Suprapubic skin (tissue), 4 donors: ENCODE measurements at regions not wholly inside any gene's neighbourhood (a gene's known extent, or its start where the extent isn't known, plus 50 kb on each side); places are given as distances from the start of the nearest gene placed in this dataset.

Source experiments
- DNase-seq, 2 donors: peaks; one replicate each; pipeline ENCODE4 v3.0.0-alpha.2; 2019; ENCODE audit warnings: low spot score in 2 of 2
- H3K27ac ChIP-seq: fragments of 200-600 bp; sonication (generic); one replicate; pipeline ENCODE4 v1.5.1; 2019
- H3K27me3 ChIP-seq: fragments of 200-600 bp; sonication (generic); one replicate; pipeline ENCODE4 v1.5.1; 2019
- H3K36me3 ChIP-seq: fragments of 200-600 bp; sonication (generic); one replicate; pipeline ENCODE4 v1.5.1; 2019
- H3K4me1 ChIP-seq: fragments of 200-600 bp; sonication (generic); one replicate; pipeline ENCODE4 v1.5.1; 2019
- H3K4me3 ChIP-seq: fragments of 200-600 bp; sonication (generic); one replicate; pipeline ENCODE4 v1.5.1; 2019; ENCODE audit warnings: mild to moderate bottlenecking
- H3K9me3 ChIP-seq: fragments of 200-600 bp; sonication (generic); one replicate; pipeline ENCODE4 v1.5.1; 2019
- CTCF ChIP-seq, 2 donors: fragments of 200-600 bp in 1 of 2; fragments of 450-650 bp in 1 of 2; sonication (generic) in 1 of 2; IDR thresholded peaks; one replicate each; pipeline ENCODE4 v1.5.1; 2016 to 2019; ENCODE audit warnings: antibody characterized with exemption in 2 of 2, mild to moderate bottlenecking in 1 of 2, moderate library complexity in 1 of 2
- EP300 ChIP-seq: sonication (generic); formaldehyde crosslinking; IDR thresholded peaks from one replicate; pipeline ENCODE4 v1.6.1; 2017; ENCODE audit warnings: antibody characterized with exemption
- POLR2A ChIP-seq, 2 donors: fragments of 450-650 bp; IDR thresholded peaks; one replicate each; pipeline ENCODE4 v1.6.1; 2017; ENCODE audit warnings: antibody characterized with exemption in 2 of 2, mild to moderate bottlenecking in 2 of 2, moderate library complexity in 2 of 2
- POLR2AphosphoS5 ChIP-seq, 3 donors: sonication (generic); formaldehyde crosslinking; IDR thresholded peaks; one replicate each; pipeline ENCODE4 v1.6.1; 2017; ENCODE audit warnings: antibody characterized with exemption in 3 of 3
- WGBS: methylation state at CpG from one replicate; pipeline ENCODE4 v1.1.5; 2018; 5-methylcytosine and 5-hydroxymethylcytosine counted together

- Histone ChIP-seq H3K4me1 (peaks cover 7% of the 10 kb centered on the region), H3K27ac (no peak overlapping the region), H3K27me3 (no peaks in the 10 kb centered on the region), H3K36me3 (no peaks in the 10 kb centered on the region), H3K4me3 (no peak overlapping the region), H3K9me3 (no peaks in the 10 kb centered on the region)
- WGBS = 73% methylated on average over 2 of the region's 2 CpGs
- DNase-seq = no peak
- no peak for TF ChIP-seq CTCF (IDR thresholded peaks at IDR 0.05)
- TF ChIP-seq EP300 = no peak
- no peak for TF ChIP-seq POLR2A (IDR thresholded peaks at IDR 0.05)
- no peak for TF ChIP-seq POLR2AphosphoS5 (IDR thresholded peaks at IDR 0.05)
Observed at GRCh38 chr4:41400296-41400695, 137.7 kb upstream of the LIMCH1 start.

- Histone ChIP-seq H3K27ac (no peak overlapping the region), H3K27me3 (no peaks in the 10 kb centered on the region), H3K4me1 (peaks cover 6% of the 10 kb centered on the region), H3K9me3 (no peaks in the 10 kb centered on the region), H3K36me3 (no peaks in the 10 kb centered on the region), H3K4me3 (no peak overlapping the region)
- no peak for DNase-seq
- 88% methylated on average over 4 of the region's 4 CpGs for WGBS
- TF ChIP-seq CTCF (IDR thresholded peaks at IDR 0.05) (no peak), POLR2A (IDR thresholded peaks at IDR 0.05) (no peak), POLR2AphosphoS5 (IDR thresholded peaks at IDR 0.05) (no peak), EP300 (no peak)
Observed at GRCh38 chr4:41405464-41406112, 132.4 kb upstream of the LIMCH1 start.

- 89% methylated on average over 1 of the region's 1 CpG for WGBS
- Histone ChIP-seq H3K4me3 (no peak overlapping the region), H3K9me3 (no peaks in the 10 kb centered on the region), H3K27me3 (no peaks in the 10 kb centered on the region), H3K36me3 (no peaks in the 10 kb centered on the region), H3K4me1 (peaks cover 6% of the 10 kb centered on the region), H3K27ac (no peak overlapping the region)
- DNase-seq = no peak
- TF ChIP-seq CTCF (IDR thresholded peaks at IDR 0.05) (no peak), EP300 (no peak), POLR2A (IDR thresholded peaks at IDR 0.05) (no peak), POLR2AphosphoS5 (IDR thresholded peaks at IDR 0.05) (no peak)
Observed at GRCh38 chr4:41406113-41406516, 131.8 kb upstream of the LIMCH1 start.

GRCh38 chr4:41408150-41408549 lies 129.8 kb upstream of the LIMCH1 start:
- TF ChIP-seq POLR2AphosphoS5 (IDR thresholded peaks at IDR 0.05) (no peak), EP300 (no peak), CTCF (IDR thresholded peaks at IDR 0.05) (no peak), POLR2A (IDR thresholded peaks at IDR 0.05) (no peak)
- 38% methylated on average over 1 of the region's 1 CpG for WGBS
- Histone ChIP-seq H3K4me3 (no peak overlapping the region), H3K27me3 (no peaks in the 10 kb centered on the region), H3K27ac (no peak overlapping the region), H3K4me1 (peaks cover 6% of the 10 kb centered on the region), H3K9me3 (no peaks in the 10 kb centered on the region), H3K36me3 (no peaks in the 10 kb centered on the region)
- DNase-seq = no peak

- no peak for TF ChIP-seq EP300
- H3K9me3 ChIP-seq = no peaks in the 10 kb centered on the region
- DNase-seq = no peak
Observed at GRCh38 chr4:41408859-41409593, 128.9 kb upstream of the LIMCH1 start.

More at GRCh38 chr4:41408859-41409593, 128.9 kb upstream of the LIMCH1 start:
- H3K27ac ChIP-seq = no peak overlapping the region
- WGBS = 63% methylated on average over 4 of the region's 4 CpGs
- no peak overlapping the region for H3K4me3 ChIP-seq
- no peaks in the 10 kb centered on the region for H3K36me3 ChIP-seq
- peaks cover 6% of the 10 kb centered on the region for H3K4me1 ChIP-seq
- no peaks in the 10 kb centered on the region for H3K27me3 ChIP-seq
